Lung microvascular endothelial cell (primary cell): ENCODE measurements at regions not wholly inside any gene's neighbourhood (a gene's known extent, or its start where the extent isn't known, plus 50 kb on each side); places are given as distances from the start of the nearest gene placed in this dataset.
"Not testable (repeated sequence)": the region's sequence is repeated elsewhere in the genome, so short reads cannot be mapped to it uniquely, and the experiment has no call there.

Experiments used
- DNase-seq, 2 donors: peaks; one replicate each; pipeline versions ENCODE4 v3.0.0 to v3.0.0-alpha.2; 2010; ENCODE audit warnings: low read depth in 2 of 2

- no peak for DNase-seq
Observed at GRCh38 chr15:66635817-66636216, 66.2 kb upstream of the SMAD6 start.

GRCh38 chr15:66637044-66637443 lies 65.0 kb upstream of the SMAD6 start:
- DNase-seq, result not testable (repeated sequence)

- peak in 1 of 2 donors; percentile 38 for DNase-seq
Observed at GRCh38 chr15:66638377-66638776, 63.7 kb upstream of the SMAD6 start.

- no peak for DNase-seq
Observed at GRCh38 chr15:66641485-66642315, 60.3 kb upstream of the SMAD6 start.

GRCh38 chr15:66642514-66642913 lies 59.5 kb upstream of the SMAD6 start:
- DNase-seq, result no peak

GRCh38 chr15:66643033-66643432 lies 59.0 kb upstream of the SMAD6 start:
- DNase-seq, result no peak

- DNase-seq, result peak in 1 of 2 donors; percentile 46
Observed at GRCh38 chr15:66644000-66644787, 57.8 kb upstream of the SMAD6 start.

- peak in 1 of 2 donors; percentile 66 for DNase-seq
Observed at GRCh38 chr15:66644869-66645268, 57.2 kb upstream of the SMAD6 start.

- no peak for DNase-seq
Observed at GRCh38 chr15:66646308-66646707, 55.7 kb upstream of the SMAD6 start.

- DNase-seq, result peak in 1 of 2 donors; percentile 24
Observed at GRCh38 chr15:66646799-66647198, 55.2 kb upstream of the SMAD6 start.

GRCh38 chr15:66647358-66647757 lies 54.7 kb upstream of the SMAD6 start:
- peak in 1 of 2 donors; percentile 47 for DNase-seq

GRCh38 chr15:66648588-66648987 lies 53.4 kb upstream of the SMAD6 start:
- DNase-seq, result no peak

- peak in 1 of 2 donors; percentile 40 for DNase-seq
Observed at GRCh38 chr15:66649235-66649984, 52.6 kb upstream of the SMAD6 start.

- peak; percentile 80 to 84 for DNase-seq
Observed at GRCh38 chr15:66650433-66650832, 51.6 kb upstream of the SMAD6 start.

- no peak for DNase-seq
Observed at GRCh38 chr15:66651198-66651597, 50.8 kb upstream of the SMAD6 start.

GRCh38 chr15:66651913-66652642 lies 50.0 kb upstream of the SMAD6 start:
- no peak for DNase-seq
